ENCODE measurements at regions not wholly inside any gene's neighbourhood (a gene's known extent, or its start where the extent isn't known, plus 50 kb on each side); places are given as distances from the start of the nearest gene placed in this dataset.
"Not testable (repeated sequence)": the region's sequence is repeated elsewhere in the genome, so short reads cannot be mapped to it uniquely, and the experiment has no call there.

DNA sequence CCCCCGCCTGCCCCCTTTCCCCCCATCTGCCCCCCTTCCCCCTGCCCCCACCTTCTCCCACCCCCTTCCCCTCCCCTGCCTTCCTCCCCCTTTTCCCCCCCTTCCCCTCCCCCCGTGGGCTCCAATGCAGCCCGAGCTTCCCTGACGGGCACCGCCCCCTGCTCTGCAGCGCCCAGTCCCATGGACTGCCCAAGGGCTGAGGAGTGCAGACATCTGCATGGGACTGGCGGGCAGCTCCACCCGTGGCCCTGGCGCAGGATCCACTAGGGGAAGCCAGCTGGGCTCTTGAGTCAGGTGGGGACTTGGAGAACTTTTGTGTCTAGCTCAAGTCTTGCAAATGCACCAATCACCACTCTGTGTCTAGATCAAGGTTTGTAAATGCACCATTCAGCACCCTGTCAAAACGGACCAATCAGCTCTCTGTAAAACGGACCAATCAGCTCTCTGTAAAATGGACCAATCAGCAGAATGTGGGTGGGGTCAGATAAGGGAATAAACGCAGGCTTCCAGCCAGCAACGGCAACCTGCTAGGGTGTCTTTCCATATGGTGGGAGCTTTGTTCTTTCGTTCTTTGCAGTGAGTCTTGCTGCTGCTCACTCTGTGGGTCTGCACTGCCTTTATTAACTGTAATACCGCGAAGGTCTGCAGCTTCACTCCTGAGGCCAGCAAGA, 300.5 kb upstream of the PABPC4L start:
- no peak for DNase-seq (ENCODE audit: low spot score)

DNA sequence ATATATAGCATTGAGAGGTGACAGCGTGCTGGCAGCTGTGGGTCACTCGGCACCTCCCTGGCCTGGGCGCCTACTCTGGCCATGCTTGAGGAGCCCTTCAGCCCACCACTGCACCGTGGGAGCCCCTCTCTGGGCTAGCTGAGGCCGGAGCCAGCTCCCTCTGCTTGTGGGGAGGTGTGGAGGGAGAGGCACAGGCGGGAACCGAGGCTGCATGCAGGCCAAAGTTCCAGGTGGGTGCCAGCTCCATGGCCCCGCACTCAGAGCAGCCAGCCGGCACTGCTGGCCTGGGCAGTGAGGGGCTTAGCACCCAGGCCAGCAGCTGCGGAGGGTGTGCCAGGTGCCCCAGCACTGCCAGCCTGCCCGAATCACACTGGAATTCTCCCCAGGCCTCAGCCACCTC, 299.9 kb upstream of the PABPC4L start:
- DNase-seq (ENCODE audit: low spot score), result not testable (repeated sequence)

DNA sequence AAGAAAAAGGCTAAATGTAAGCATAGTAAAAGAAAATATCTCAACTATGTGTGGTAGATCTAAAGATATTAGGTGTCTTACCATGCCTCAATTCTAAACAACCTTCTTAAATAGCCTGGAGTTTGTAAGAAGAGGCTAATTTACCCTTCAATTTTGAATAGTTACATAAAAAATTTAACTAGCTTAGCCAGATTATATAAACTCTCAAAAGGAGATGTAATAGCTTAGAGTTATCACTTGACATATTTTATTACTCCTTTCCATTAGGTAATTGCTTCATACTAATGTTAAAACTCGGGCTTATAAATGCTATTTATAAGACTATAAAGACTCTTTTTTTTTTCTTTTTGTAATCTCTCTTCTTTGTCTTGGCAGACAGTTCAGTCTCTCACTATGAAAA, 297.5 kb upstream of the PABPC4L start:
- no peak for DNase-seq (ENCODE audit: low spot score)

DNA sequence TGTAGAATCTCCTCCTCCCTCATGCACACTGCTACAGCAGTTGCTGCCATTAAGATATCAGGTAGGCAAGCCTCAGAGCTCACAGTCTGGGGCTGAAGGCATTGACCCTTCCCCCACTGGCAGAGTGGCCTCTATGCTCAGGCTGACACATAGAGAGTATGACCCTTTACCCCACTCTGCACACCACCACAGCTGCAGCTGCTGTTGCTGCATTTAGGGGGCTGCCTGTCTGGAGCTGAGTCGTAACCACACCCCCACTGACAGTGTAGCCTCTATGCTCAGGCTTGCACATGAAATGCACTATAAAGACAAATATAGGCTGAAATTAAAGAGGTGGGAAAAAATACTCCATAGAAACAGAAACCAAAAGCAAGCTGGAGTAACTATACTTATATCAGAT, 289.3 kb upstream of the PABPC4L start:
- no peak for DNase-seq (ENCODE audit: low spot score)

DNA sequence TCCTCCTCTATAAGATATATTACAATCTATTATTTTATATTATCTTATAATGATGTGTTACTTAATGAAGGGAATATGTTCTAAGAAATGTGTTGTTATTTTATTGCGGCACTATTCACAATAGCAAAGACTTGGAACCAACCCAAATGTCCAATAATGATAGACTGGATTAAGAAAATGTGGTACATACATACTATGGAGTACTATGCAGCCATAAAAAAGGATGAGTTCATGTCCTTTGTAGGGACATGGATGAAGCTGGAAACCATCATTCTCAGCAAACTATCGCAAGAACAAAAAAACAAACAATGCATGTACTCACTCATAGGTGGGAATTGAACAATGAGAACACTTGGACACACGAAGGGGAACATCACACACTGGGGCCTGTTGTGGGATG, 281.9 kb upstream of the PABPC4L start:
- DNase-seq (ENCODE audit: low spot score), result not testable (repeated sequence)

DNA sequence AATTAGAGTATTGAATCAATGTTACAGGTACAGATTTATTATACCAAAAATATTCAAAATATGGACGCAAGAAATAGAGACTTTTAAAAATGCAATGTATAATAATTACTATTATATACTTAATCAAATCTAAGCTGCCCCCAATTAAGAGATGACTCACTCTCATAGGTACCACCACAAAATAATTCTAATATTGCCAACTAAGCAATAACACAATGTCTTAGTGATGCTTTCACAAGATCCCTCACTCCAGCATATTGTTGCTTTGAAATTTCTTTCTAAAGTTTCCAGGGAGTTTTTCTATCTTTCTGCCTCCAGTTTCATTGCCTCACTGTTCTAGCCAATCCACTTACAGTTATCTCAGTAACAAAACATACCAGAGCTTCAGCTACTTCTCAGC, 270.0 kb upstream of the PABPC4L start:
- no peak for DNase-seq (ENCODE audit: low spot score)

DNA sequence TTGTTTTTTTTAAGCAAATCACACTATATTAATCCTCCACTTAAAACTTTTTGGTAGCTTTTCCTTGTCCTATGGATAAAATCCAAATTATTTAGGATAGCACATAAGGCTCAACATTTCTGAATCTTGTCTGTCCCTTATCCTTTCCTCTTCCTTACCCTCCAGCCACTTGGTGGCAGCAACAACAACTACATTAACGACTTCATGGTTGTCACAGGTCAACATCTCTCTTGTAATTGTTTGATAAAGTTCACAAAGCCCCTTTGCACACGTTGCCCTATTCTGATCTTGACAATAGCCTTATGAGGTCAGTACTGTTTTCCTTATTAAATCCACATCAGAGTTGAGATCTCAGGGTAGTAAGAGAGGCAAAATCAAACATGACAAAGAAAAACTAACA, 269.0 kb upstream of the PABPC4L start:
- peak; percentile 37 for DNase-seq (ENCODE audit: low spot score)

DNA sequence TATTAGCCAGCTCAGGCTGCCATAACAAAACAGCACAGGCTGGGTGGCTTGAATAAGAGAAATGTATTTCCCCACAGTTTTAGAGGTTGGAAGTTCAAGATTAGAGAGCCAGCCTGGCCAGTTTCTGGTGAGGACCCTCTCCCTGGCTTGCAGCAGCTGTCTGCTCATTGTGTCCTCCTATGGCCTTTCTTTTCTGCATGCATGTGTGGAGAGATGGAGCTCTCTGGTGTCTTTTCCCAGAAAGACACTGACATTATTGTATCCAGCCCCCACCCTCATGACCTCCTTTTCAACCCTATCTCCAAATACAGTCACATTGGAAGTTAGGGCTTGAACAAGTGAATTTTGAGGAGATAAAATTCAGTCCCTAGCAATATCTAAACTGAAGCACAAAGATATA, 263.8 kb upstream of the PABPC4L start:
- no peak for DNase-seq (ENCODE audit: low spot score)

DNA sequence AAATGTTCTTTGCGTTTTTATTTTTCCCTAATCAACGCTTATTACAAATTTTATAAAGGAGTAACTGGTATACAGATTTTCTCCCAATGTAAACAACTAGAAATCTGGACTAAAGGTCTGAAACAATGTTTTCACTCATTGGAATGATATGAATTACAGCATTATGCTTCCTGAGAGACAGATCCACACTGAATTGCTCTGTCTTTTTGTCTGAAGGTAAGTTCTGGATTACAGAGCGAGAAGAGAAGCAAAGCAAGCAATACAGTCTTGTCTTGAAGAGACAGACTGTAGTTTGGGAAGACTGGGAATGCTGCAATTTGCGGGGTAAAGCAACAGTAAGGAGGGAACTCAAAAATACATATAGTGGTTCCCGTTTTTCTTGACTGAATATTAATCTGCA, 262.2 kb upstream of the PABPC4L start:
- no peak for DNase-seq (ENCODE audit: low spot score)

DNA sequence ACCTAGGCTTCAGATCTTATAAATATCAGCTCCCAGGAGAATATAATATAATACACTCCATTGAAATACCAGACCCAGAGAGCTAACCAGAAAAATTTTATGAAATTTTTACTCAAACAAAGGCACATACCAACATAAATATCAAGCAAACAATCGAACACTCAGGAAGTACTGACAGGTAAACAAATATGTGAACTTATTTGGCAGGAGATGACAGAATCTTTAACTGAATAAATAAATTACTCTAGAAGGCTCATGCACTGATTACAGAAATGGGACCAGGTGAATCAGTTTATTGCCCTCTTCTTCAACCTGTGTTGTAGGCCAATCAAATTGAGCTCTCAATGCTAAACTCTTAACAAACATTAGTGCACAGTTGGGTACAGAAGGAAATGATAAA, 225.2 kb upstream of the PABPC4L start:
- DNase-seq (ENCODE audit: low spot score), result no peak

DNA sequence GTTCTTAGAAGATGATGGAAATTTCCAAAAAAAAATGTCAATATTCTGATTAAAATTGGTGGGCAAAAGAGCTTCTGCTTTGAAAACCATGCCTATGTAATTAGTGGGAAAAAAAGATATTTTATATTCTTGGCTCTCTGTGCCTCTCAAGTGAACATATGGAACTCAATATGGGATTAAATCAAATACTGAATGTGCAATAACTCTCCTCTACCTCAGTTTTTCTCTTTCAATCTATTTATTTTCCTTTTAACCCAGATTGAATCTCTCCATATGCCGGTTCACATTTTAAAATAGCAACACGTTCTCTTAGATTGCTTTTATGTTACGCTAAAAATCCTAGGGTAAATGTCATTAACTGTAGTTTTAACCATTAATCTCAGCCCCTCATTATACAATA, 224.2 kb upstream of the PABPC4L start:
- DNase-seq (ENCODE audit: low spot score), result no peak

DNA sequence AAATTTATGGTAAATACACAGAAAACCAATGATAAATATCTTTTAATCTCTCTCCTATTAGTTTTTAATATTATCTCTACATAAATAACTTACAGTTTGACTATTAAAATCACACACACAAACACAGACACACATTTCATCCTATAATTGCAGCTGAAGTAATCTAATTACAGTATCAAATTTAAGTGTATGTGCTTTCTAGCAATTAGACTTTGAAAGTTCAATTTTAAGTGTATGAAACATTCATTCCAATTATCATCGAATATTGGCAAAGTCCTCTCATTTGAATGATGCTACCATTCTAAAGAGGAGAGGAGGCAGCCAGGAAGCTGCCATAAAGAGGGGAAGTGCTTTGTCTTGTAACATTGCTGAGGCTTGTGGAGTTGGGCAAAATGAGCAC, 221.2 kb upstream of the PABPC4L start:
- DNase-seq (ENCODE audit: low spot score), result no peak

DNA sequence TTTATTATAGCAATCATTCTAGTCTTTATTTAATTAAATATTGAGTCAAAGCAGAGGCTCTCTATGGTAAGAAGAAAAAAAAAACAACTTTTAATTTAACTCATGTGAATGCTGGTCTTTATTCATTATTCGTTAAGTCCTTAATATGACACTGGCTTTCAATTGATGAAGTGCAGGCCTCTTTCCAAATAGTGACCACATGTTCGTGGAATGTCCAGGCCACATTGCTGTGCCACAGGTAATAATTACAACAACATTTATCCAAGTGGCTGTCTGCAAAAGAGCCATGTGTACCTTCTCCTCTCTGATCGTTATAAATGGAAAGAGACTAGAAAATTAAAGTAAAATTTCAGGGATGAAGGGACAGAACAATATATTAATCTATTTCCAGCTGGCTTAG, 220.1 kb upstream of the PABPC4L start:
- no peak for DNase-seq (ENCODE audit: low spot score)

DNA sequence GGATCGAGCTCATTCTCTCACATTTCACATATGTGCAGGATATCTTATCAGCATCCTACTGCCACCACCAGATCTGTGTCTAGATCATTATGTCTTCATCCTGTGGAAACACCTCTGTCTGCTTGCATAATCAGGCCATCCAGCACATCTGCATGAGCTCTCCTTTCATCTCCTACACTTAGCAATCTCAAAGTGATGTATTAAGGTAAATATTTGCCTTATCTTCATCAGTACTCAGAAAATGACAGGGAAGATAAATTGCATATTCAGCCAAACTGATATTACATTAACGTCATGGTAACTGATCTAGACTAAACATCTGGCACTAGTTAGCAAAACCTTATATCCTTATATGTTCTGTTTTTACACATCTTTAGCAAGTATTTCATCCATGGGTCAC, 207.3 kb upstream of the PABPC4L start:
- no peak for DNase-seq (ENCODE audit: low spot score)

DNA sequence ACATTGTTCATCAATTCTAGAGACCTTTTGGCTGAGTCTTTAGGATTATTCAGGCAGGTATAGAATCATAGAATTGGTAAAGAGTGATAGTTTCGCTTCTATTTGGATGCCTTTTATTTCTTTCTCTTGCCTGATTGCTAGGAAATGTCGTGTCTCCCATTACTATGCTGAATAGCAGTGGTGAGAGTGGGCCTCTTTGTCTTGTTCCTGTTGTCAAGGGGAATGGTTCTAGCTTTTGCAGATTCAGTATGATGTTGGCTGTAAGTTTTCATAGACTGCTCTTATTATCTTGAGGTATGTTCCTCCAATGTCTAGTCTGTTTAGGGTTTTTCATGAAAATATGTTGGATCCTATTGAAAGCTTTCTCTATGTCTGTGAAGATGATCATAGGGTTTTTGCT, 200.2 kb upstream of the PABPC4L start:
- DNase-seq (ENCODE audit: low spot score), result no peak

DNA sequence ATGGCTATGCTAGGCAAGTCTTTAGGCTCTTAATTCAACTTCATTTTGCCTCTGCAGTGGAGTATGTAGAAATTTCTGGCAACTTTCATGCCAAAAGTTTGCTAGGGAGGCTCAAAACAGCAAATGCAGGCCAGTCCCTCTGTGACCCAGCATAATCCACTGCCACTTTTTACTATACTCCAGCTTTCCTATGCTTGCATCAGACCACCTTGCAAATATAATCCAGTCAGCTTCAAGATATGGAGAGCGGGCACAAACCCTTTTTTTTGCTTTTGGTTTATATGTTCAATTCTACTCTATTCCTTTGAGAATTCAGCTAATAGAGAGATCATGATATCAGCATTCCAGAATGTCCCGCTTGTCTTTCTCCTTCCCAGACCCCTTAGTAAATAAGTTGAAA, 192.0 kb upstream of the PABPC4L start:
- DNase-seq (ENCODE audit: low spot score), result no peak

DNA sequence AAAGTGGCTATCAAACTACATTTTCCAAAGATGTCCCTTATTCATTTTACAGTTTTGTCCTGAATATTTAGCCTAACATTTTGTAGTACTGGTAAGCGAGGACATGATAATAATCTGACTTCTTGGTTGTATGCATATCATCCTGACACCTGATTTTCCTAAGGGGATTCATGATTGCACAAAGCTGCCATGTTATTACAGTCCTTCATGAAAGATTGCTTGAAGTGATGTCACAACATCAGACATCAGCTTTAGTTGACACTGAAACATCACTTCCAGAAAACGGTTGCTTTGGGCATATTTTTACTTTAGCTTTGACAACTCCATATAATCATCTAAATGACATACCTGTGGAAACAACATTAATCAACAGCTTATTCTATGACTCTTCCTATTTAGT, 188.7 kb upstream of the PABPC4L start:
- DNase-seq (ENCODE audit: low spot score), result no peak

DNA sequence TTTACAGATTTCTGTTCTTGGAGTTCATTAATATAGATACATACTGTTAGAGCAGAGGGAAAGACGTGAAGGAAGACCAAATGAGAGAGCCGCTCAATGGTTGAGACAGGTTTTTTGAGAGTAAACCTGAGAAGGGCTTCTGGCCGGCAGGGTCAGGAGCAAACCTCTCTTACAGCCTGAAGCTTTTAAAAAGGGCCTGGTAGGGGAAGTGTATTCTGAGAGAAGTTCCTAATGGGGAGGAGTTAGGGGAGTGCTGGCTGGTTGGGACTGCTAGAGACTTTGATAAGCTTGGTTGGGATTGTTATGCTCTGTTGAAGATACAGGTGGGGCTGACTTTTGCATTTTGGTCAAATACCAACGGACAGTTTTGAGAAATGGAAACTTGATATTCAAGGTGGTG, 186.8 kb upstream of the PABPC4L start:
- DNase-seq (ENCODE audit: low spot score), result no peak

DNA sequence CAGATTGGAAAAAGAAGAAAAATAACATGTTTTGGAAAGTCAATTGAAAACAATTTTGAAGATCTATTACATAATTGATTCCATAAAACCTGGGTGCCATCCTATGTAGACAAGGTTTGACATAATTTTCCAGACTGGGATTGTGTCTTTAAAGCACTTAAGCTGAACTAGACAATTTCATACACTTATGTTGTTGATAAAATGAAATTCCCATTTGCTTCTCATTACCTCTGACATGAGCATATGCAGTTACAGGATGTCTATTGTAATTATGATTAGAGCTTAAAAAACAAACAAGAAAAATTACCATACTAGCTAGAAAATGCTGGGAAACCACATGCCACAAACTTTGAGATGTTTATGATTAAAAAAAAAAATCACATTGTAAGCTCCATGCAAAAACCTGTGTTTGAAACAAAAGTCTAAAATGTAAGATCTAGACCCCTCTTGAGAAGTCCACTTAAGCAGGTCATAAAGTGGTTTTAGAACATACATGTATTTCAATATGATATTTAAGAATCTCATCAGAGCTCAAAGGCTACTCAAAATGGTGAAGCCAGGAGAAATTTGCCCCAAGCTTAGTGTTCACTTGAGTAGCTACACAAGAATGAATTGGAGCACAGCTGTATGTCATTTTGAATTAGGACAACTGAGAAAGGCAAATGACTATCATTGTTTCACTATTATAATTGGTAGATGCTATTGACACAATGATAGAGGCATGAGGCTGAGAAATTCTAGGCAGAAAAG, 181.1 kb upstream of the PABPC4L start:
- no peak for DNase-seq (ENCODE audit: low spot score)

DNA sequence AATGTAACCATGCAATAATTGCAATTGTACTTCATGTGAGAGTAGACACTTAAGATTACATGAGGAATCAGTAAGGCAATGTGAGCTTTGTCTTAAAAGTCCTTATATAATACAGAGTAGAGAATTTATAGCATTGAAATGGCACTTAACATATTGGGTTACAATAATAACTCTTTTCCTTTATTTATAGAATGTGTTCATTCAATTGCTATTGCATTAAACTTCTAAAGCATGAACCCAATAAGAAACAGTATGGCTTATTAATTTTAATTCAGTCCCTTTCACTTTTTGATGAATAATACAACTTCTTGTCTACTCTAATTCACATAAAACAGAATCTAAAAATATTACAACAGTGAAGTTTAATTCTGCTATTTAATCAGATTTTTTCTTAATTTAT, 174.2 kb upstream of the PABPC4L start:
- no peak for DNase-seq (ENCODE audit: low spot score)

DNA sequence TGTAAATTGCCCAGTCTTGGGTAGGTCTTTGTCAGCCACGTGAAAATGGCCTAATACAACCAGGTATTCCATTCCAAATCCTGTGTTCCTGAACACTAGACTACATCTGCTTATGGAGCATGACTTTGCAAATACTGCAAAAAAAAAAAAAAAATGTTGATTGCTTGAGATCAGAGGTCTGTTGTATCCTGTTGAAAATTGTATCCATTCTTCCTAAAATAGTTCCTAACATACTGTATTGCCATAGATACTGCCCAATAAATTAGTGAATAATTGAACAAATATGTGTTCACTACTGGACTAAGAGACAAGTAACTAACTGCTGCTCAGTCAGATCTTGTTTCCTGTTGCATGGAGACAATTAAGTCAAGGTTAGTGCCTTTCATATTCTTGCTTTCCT, 164.3 kb upstream of the PABPC4L start:
- DNase-seq (ENCODE audit: low spot score), result peak; percentile 6

DNA sequence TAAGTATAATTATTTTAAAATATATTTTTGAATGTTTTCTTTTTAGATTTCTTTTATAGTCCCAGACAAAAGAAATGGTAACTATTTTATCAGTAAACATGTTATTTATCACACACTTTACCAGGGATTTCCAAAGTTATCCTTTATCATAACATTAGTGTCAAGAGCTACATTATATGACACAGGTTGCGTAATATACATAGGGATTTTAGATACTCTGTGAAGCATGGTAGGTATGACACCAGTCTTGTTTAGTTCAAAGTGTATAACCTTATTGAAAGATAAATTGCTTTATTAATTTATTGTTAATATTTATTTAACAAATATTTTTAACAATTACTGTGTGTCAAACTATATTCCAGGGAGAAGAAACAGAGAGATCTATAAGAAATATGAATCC, 163.3 kb upstream of the PABPC4L start:
- DNase-seq (ENCODE audit: low spot score), result no peak

DNA sequence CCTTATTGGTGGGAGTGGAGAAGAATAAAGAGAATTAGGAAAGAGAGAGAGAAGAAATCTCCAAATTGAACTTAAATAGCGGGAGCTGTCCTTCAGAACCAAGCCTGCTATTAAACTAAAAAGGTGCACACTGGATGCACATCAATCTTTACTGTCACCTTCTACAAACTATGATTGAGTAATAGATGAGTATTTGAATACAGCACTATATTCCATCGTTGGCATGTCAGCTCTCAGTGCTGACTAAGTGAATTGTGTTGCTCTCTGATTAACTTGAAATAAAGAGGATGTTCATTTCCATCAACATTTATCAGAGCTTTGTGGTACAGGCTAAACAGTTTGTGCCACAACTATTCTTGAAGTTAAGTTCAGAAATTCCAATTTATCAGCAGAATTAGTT, 143.7 kb upstream of the PABPC4L start:
- peak; percentile 11 for DNase-seq (ENCODE audit: low spot score)

DNA sequence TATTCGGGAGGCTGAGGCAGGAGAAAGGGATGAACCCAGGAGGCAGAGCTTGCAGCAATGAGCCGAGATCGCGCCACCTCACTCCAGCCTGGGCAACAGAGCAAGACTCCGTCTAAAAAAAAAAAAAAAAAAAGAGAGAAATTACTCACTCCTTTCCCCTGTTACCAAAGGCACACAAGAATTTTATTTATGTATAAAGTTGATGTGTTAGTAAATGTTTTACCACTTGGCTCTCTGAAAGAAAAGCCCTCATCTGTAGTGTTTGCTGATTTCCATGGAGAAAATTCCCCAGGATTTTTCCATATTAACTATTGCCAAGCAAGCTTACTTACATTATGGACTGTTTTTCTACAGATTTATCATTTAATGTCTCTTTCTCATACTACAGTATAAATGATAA, 142.1 kb upstream of the PABPC4L start:
- DNase-seq (ENCODE audit: low spot score), result no peak
